NOMO-1 treated with DMSO at 0.1 percent for 48 hours (cell line): ENCODE measurements at regions not wholly inside any gene's neighbourhood (a gene's known extent, or its start where the extent isn't known, plus 50 kb on each side); places are given as distances from the start of the nearest gene placed in this dataset.
"Not testable (repeated sequence)": the region's sequence is repeated elsewhere in the genome, so short reads cannot be mapped to it uniquely, and the experiment has no call there.

Source experiments
- DNase-seq: peaks from one replicate; lab custom pipeline; 2025; ENCODE audit not compliant: unreplicated experiment; lab: John Stamatoyannopoulos, UW

DNA sequence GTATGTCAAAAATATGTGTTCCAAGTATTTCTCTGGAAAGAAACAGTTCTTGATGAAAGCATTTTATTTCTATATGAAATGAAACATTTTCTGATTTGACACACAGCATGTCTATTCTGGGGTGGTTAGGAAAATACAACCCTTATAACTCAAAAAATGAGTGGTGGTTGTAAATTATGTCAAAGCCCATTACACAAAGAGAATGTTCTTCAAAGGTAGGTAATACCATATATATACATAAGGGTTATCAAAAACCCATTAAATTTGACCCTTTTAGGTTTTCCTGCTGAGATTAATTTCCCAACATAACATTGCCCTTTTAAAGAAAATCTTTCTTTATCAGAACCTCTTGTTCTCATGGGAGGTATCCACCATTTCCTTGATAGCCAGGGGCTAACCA, 420.5 kb upstream of the TECRL start:
- no peak for DNase-seq

DNA sequence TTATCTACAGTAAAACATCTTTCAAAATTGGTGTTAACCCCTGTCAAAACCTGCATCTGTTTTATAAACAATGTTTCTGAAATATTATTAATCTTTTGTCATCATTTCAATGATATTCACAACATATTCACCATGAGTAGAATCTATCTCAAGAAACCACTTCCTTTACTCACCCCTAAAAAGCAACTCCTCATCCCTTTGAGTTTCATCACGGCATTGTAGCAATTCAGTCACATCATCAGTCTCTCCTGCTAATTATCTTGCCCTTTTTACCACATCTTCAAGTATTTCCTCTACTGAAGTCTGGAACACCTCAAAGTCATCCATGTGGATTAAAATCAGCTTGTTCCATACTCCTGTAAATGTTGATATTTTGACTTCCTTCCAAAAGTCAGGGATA, 415.3 kb upstream of the TECRL start:
- DNase-seq = no peak

- no peak for DNase-seq
These were observed 413.2 kb upstream of the TECRL start for GRCh38 chr4:64822405-64822804.

DNA sequence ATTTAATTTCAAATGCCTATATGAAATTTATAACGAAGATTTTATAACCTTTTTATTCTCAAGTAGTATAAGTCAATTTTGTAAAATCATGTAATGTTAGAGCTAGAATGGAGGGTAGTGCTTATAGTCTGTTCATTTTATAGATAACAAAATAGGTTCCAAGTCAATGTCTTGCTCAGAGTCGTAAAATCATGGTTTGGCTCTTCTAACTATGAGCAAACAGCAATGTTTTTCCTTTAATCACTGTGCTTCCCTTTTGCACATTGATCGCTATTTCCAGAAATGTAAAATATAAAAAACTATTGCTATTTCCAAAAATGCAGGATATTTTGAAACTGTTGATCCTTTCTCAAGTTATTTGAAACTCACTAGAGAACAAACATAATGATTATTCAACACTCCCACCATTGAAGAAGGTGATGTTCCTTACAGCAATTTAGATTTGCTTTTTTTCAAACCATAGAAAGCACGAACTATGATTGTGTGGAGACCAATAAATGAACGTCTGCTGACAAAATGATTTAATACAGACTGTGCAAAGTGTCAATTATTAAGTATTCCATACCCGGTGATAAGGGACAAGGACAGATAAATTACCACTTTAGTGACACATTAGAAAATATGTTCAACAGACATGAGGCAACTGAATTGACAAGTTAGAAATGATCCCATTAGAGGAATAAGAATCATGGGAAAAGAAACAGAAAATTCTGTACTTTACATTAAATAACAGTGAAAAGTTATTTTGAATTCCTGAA, 412.1 kb upstream of the TECRL start:
- no peak for DNase-seq

DNA sequence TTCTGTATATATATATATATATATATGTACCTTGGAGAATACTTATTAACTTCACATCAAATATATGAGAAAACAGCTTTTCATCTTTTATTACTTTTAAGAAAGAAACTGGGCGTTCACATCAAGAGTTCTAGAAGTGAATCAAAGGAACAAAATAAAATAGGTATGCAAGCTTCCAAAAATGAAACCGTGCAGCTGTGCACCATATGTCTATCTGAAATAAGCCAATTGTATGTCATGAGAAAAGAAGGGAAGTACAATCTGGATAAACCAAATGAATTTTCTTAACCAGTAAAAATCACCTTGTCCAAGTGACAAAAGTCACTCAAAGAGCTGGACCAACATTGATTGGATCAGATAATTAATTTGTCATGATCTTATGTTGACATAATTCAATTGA, 405.4 kb upstream of the TECRL start:
- no peak for DNase-seq

DNA sequence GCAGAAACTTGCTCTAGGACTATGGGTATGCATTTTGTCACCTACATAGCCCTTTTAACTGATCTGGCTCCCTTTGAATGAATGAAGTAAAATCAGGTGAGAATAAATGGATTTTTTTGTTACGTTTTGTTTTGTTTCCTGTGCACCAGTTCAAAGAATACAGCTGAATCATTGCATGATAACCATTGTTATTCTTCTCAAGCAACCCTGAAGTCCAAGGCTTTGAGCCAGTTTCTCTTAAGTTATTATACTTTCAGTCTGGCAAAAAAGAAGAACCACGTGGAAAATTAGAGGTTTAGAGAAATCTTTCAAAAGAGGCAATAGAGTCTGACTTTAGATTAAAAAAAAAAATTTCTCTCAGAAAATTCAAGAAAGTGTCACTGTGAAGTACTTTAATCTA, 398.6 kb upstream of the TECRL start:
- DNase-seq = no peak

GRCh38 chr4:64799751-64800150, 390.5 kb upstream of the TECRL start:
- no peak for DNase-seq

GRCh38 chr4:64798828-64799227, 389.6 kb upstream of the TECRL start:
- DNase-seq = not testable (repeated sequence)

- no peak for DNase-seq
These were observed 387.3 kb upstream of the TECRL start for GRCh38 chr4:64796581-64796980.

DNA sequence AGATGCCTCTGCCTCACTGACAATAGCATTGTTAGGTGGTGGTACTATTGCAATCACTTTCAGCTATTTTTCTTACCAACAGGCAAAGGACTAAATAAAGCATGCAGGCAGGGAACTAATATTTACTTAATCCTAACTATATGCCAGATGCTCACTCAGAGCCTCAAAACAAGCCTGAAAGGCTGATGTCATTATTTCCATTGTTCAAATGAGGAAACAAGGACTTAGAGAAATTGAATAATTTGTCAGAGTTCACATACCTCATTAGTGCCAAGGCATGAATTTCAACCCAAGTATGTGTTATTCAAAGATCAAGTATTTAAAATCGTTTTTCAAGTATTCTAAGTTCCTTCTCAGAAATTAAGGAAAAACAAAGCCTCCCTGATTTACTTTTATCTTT, 374.9 kb upstream of the TECRL start:
- no peak for DNase-seq

GRCh38 chr4:64781737-64782326, 372.6 kb upstream of the TECRL start:
- peak; percentile 4 for DNase-seq

DNA sequence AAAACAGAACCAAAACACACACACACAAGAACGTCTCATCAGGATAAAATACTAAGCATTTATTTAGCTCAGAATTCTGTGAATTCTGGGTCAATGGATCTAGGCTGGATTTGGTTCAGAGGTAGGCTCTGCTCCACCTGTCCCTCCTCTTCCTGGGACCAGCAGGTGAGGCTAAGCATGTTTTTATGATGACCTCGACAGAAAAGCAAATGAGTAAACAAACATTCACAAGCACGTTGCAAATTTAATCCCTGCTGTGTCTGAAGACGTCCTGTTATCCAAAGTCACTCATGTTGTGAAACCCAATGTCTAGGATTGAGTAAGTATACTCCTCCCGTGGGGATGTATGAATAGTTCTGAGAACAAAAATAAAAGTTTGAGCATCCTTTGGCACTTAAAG, 371.4 kb upstream of the TECRL start:
- DNase-seq = no peak

DNA sequence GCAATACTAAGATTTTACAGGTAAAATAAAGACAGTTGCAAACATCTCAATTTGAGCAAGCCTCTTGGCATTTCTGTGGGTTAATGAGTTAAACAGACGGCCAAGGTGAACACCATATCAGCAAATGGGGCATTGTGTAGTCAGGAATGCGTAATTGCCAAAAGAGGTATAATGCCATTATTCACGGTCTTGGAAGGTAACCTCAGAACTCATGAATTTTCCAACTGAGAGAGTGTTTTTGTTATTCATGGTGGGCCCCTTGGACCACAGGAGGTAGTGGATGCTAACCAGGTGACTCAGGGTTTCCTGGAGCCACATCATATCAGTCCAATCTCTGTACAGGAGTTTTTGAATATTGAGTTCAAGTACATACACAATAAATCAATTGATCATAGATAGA, 368.0 kb upstream of the TECRL start:
- no peak for DNase-seq

DNA sequence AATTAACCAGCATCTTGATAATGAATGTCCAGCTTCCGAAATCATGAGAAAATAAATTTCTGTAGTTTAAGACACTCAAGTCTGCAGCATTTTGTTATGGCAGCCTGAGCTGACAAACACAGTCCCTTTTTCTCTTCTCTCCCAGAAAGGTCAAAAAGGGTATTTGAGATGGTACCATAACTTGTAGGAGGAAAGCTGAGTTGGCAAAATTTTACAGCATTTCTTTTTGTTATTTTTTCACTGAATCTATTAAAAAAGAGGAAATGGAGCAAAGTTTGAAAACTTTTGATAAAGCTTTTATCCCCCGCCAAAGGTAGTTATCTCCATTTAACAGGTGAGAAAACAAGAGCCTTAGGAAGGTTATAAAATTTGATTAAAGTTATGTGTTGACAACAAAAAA, 367.6 kb upstream of the TECRL start:
- no peak for DNase-seq

DNA sequence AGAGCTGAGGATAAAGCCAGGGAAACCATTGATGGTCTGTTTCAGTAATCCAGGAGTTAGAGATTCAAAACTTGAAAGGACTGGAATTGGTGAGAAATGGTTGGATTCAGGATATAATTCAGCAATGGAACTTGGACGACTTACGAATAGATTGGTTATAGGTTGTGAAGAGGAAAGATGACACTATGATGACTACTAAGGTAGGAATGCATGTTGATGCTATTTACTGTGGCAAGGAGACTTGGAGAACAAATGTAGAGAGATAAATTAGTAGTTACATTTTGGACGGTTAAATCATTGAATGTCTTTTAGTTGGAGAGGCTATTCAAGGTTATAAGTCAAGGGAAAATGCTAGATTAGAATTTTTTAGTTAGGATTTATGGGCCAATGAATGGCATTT, 365.4 kb upstream of the TECRL start:
- no peak for DNase-seq

- no peak for DNase-seq
These were observed 361.9 kb upstream of the TECRL start for GRCh38 chr4:64771149-64771548.

GRCh38 chr4:64767547-64767946, 358.3 kb upstream of the TECRL start:
- no peak for DNase-seq

DNA sequence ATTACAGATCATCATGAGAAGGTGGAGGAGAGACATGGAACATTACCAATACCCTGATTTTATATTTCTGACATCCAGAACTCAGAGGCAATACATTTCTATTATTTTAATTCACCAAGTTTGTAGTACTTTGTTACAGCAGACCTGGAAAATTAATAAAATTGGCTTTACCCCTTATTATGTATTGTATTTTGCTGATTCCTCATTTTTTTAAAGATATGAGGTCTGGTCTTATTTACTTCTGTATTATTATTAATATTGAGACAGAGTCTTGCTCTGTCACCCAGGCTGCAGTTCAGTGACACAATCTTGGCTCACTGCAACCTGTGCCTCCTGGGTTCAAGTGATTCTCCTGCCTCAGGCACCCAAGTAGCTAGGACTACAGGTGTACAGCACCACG, 357.3 kb upstream of the TECRL start:
- no peak for DNase-seq

GRCh38 chr4:64756016-64756415, 346.8 kb upstream of the TECRL start:
- no peak for DNase-seq

DNA sequence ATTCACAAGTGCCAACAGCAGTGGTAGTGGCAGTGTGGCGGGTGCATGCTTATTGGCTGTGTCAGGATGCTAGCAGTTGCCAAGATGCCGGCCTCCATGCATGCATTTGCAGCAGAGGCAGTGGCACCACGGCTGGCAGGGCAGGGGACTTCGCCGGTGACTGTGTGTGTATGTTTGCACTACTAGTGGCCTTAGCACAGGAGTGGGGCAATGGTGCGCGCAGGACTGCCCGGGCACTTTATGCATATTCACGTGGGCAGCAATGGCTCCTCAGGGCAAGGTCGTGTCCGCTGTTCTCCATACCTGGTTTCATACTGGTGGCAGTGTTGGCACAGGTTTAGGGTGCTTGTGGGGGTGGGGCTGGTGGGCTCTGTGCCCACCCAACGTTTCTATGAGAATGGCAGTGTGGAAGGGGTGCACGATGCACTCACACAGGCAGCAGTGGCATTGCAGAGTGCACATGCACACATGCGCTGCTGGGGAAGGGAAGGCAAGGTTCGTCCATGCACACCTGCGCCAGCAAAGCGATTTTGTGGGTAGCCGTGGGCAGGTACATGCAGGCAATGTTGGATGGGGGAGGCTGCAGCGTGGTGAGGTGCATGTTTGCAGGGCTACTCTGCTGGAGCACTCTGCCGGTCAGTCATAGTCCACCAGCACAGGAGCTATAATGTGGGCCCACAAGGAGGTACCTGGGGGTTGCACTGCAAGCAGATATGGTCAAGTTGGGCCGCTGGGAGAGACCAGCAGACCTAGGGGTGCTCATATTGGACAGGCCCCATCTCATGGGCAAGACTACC, 338.9 kb upstream of the TECRL start:
- no peak for DNase-seq

DNA sequence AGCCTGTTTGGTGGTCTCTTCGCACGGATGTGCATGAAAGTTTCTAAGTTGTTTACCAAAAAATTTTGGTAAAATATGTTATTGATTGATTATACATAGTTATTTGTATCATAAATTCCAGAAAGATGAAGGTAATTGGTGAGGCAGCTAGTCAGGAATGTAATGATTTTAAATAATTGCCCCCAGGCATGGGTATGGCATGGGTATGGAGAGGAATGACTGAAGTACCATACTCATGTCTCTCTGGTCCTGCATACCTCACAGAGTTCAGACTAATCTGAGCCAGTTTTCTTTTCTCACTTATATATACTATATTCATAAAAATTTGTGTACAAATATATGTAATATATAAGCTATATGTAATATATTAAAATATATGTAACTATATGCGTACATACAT, 329.0 kb upstream of the TECRL start:
- no peak for DNase-seq

DNA sequence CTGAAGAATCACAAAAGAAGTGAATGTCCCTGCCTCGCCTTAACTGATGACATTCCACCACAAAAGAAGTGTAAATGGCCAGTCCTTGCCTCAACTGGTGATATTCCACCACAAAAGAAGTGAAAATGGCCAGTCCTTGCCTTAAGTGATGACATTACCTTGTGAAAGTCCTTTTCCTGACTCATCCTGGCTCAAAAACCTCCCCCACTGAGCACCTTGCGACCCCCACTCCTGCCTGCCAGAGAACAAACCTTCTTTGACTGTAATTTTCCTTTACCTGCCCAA, 328.5 kb upstream of the TECRL start:
- not testable (repeated sequence) for DNase-seq
